ENCODE measurements at regions not wholly inside any gene's neighbourhood (a gene's known extent, or its start where the extent isn't known, plus 50 kb on each side); places are given as distances from the start of the nearest gene placed in this dataset.
"Not testable (repeated sequence)": the region's sequence is repeated elsewhere in the genome, so short reads cannot be mapped to it uniquely, and the experiment has no call there.

- DNase-seq = no peak
Observed at GRCh38 chr11:11755871-11756270, 85.9 kb upstream of the USP47 start.

DNA sequence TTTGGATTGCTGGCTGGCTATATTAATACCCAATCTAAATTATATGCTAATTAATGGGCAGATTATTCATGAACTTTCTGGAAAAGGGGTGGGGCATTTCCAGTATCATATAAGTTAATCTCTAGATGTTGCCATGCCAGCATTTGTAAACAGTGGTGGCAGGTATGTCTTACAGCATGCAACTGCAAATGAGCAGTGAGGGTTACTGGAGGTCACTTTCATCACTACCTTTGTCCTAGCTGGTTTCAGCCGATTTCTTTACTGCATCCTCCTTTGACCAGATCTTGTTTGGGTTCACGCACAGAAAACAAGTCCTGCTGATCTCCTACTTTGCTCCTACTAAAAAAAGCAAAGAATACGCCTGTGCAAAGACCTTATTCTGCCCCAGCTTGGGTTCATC, 89.1 kb upstream of the USP47 start:
- no peak for DNase-seq

DNA sequence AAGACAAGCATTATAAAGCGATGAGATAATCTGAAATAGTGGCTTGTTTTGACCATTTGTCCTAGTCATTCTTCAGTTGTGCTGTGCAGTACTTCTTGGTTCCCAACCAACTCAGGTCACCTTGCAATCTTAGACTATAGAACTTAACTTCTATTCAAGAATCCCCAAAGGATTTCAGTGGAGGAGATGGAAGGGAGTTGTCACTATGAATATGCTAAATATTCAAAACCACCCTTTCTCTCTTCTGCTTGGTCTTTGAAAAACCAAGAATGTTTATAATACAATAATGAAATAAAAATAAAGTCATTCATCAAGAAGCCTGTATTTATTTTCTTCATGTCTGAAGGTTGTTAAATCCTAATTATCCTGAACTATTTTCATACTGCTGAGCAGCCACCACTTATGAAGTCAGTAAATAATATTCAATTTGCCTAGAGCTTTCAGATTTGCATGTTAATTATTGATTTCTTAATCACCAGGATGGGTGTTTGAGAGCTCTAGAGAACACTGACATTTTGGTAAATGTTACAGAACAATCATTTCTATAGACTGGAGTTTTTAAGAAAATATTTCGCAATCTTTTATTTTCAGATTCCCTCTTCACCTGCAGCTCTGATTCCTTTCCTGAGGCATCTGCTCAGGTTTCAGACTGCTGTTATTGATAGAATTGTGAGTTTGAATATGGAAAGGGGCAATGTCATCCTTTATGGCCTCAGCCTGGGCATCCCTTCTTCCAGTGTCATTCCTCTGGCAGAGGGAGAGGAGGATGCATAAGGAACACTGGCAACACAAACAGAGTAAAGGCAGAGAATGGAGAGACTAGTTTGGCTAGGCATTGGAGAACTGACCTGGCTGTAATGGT, 91.5 kb upstream of the USP47 start:
- no peak for DNase-seq

GRCh38 chr11:11748706-11749365, 92.9 kb upstream of the USP47 start:
- no peak for DNase-seq

DNA sequence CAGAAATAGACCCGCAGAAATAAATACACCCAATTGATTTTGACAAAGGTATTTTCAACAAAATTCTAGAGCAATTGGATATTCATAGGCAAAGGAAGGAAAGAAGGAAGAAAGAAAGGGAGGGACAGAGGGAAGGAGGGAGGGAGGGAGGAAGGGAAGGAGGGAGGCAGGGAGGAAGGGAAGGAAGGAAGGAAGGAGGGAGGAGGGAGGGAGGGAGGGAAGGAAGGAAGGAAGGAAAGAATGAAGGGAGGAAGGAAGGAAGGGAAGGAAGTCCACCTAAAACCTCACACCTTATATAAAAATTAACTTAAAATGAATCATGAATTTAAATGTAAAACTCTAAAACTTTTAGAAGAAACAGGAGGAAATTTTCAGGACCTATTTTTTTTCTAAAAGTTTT, 94.2 kb upstream of the USP47 start:
- DNase-seq = no peak

GRCh38 chr11:11746449-11746848, 95.3 kb upstream of the USP47 start:
- no peak for DNase-seq

- no peak for DNase-seq
Observed at GRCh38 chr11:11743216-11743615, 98.6 kb upstream of the USP47 start.

GRCh38 chr11:11742486-11742885, 99.3 kb upstream of the USP47 start:
- no peak for DNase-seq

- no peak for DNase-seq
Observed at GRCh38 chr11:11740836-11741235, 100.9 kb upstream of the USP47 start.

GRCh38 chr11:11740073-11740702, 101.6 kb upstream of the USP47 start:
- DNase-seq = no peak

- no peak for DNase-seq
Observed at GRCh38 chr11:11738370-11738769, 103.4 kb upstream of the USP47 start.

GRCh38 chr11:11735586-11735985, 106.2 kb upstream of the USP47 start:
- no peak for DNase-seq

GRCh38 chr11:11733246-11733747, 108.5 kb upstream of the USP47 start:
- no peak for DNase-seq

GRCh38 chr11:11732116-11732515, 109.7 kb upstream of the USP47 start:
- no peak for DNase-seq

- no peak for DNase-seq
Observed at GRCh38 chr11:11731311-11732083, 109.7 kb upstream of the GALNT18 start.

DNA sequence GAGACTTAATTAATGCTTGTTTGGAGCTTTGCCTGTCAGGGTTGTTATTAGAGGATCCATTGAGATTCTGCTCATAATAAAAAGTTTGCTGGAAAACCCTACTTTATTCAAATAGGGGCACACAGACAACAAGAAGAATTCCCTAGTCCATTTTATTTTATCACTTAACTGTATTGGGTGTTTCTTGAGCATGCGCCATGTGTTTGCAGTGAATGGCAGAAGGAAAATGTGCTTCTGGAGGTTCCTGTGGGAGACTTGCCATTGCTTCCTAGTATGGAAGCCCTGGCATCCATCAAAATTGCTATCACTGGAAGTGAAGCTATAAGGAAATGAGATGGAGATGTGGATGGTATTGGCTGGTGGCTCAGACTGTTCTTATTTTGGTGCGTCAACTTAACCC, 106.6 kb upstream of the GALNT18 start:
- DNase-seq = no peak

DNA sequence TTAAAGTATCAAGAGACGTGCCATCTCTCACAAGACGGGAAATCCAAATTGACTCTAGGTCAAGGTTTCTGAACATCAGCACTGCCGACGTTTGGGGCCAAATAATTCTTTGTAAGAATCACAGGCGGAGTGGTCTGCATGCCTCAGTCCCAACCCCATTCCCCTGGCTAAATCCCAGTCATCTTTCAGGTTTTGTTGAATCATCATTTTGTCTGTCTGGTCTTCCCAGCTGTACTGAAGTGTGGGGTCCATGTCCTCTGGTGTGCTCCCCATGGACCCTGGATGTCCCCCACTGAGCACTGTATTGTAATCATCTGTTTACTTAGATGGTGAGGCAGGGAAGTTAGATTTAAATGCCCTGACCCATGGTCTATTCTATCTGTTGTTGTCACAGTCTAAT, 103.6 kb upstream of the GALNT18 start:
- DNase-seq = no peak

DNA sequence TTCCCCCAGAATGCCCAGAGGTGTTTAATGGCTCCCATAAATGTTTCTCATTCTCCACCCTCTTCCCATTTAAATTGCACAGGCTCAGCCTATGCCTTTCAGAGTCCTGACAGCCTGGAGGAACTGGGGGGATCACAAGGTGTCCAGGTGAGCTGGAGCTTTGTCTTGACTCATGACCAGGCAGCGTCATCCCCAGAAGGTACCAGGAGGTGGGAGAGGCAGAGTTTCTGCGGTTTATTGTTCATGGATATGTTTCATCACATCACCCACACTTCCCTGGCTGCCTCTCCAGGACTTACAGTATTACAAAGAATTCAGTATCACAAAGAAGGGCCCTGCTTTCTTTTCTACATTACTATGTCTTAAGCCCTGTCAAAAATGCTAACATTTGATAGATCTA, 103.2 kb upstream of the GALNT18 start:
- DNase-seq = no peak

DNA sequence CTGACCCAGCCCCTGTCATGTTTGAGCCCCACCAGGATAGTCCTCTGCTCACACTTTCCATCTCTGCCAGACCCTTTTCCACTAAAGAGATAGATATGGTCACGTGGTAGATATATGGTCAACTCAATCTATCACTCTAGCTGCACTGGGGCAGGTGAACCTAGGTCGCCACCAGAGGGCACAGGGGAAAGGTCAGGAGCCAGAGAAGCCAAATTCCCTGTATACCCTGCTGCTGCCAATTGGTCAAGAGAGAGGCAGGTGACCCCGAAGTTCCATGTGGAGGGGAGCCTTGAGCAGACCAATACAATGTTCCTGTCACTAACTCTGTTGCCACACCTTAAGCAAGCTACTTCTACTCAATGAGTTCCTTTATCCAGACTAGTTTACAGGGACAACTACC, 101.1 kb upstream of the GALNT18 start:
- DNase-seq = no peak

DNA sequence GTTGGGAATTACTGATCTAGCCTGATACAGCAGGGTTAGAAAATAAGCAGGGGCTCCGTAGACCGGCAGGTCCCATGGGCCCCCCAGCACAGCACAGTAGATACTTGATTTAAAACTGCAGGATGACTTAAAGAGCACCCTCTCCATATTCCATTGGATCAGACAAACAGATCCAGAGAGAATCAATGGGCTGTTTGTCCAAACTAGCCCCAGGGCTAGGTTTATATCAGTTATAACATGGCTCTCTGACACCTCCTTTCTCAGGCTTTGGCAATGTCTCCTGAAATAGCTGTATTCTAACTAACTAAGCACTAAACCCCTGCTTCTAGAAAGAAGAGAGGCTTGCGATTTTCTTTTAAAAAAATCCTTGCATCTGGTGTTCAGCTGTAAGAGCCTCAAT, 100.4 kb upstream of the GALNT18 start:
- no peak for DNase-seq

GRCh38 chr11:11718511-11718910, 96.7 kb upstream of the GALNT18 start:
- DNase-seq = no peak

- no peak for DNase-seq
Observed at GRCh38 chr11:11717064-11717725, 95.4 kb upstream of the GALNT18 start.

GRCh38 chr11:11715075-11715474, 93.3 kb upstream of the GALNT18 start:
- DNase-seq = not testable (repeated sequence)
